ENCODE measurements at regions not wholly inside any gene's neighbourhood (a gene's known extent, or its start where the extent isn't known, plus 50 kb on each side); places are given as distances from the start of the nearest gene placed in this dataset.

DNA sequence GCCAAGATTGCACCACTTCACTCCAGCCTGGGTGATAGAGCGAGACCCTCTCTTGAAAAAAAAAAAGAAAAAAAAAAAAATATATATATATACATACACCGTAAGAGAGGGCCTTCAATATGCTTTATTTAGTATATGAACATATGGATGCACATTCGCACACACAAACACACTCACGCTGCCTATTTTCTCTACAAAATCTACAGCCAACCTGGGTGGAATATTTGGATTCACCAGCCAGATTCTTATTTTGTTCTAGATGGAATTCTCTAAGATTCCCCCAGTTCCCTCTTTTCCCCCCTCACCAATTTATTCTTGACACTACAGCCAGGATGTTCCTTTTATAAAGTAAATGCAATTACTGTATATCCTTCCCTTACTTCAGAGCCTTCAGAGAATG lies 131.6 kb downstream of the TM2D1 start:
- H3K27me3 Mint-ChIP-seq (ENCODE audit: low read depth) = no peaks in the 10 kb centered on the region
- TF ChIP-seq, protein P1, sequence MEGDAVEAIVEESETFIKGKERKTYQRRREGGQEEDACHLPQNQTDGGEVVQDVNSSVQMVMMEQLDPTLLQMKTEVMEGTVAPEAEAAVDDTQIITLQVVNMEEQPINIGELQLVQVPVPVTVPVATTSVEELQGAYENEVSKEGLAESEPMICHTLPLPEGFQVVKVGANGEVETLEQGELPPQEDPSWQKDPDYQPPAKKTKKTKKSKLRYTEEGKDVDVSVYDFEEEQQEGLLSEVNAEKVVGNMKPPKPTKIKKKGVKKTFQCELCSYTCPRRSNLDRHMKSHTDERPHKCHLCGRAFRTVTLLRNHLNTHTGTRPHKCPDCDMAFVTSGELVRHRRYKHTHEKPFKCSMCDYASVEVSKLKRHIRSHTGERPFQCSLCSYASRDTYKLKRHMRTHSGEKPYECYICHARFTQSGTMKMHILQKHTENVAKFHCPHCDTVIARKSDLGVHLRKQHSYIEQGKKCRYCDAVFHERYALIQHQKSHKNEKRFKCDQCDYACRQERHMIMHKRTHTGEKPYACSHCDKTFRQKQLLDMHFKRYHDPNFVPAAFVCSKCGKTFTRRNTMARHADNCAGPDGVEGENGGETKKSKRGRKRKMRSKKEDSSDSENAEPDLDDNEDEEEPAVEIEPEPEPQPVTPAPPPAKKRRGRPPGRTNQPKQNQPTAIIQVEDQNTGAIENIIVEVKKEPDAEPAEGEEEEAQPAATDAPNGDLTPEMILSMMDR (IDR thresholded peaks at IDR 0.05; ENCODE audit: unreplicated experiment) = no peak

DNA sequence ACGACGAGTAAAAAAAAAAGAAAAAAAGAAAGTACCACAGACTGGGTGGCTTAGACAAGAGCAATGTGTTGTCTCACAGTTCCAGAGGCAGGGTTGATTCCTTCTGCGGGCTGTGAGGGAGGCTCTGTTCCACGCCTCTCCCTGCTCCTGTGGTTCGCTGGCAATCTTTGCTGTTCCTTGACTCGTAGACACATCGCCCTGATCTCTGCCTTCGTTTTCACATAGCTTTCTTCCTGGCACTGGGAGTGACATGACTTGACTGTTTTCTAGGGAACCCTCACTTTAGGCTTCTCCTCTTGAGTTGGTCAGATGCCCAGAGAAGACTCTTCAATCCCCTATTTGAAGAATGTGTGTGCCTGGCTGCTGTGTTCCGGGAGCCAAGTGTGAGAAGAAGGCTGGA lies 133.6 kb downstream of the TM2D1 start:
- no peaks in the 10 kb centered on the region for H3K27me3 Mint-ChIP-seq (ENCODE audit: low read depth)

More for the DNA sequence above, 131.6 kb downstream of the TM2D1 start:
- peaks cover 5% of the 10 kb centered on the region for H3K9me3 Mint-ChIP-seq
- no peak overlapping the region for H3K27ac Mint-ChIP-seq
- DNase-seq (ENCODE audit: low spot score in 2 of 2, unreplicated experiment in 2 of 2) = no peak
- H3K36me3 Mint-ChIP-seq = peaks cover 8% of the 10 kb centered on the region
- H3K4me3 Mint-ChIP-seq = no peak overlapping the region
- H3K4me1 Mint-ChIP-seq = peaks cover 18% of the 10 kb centered on the region

DNA sequence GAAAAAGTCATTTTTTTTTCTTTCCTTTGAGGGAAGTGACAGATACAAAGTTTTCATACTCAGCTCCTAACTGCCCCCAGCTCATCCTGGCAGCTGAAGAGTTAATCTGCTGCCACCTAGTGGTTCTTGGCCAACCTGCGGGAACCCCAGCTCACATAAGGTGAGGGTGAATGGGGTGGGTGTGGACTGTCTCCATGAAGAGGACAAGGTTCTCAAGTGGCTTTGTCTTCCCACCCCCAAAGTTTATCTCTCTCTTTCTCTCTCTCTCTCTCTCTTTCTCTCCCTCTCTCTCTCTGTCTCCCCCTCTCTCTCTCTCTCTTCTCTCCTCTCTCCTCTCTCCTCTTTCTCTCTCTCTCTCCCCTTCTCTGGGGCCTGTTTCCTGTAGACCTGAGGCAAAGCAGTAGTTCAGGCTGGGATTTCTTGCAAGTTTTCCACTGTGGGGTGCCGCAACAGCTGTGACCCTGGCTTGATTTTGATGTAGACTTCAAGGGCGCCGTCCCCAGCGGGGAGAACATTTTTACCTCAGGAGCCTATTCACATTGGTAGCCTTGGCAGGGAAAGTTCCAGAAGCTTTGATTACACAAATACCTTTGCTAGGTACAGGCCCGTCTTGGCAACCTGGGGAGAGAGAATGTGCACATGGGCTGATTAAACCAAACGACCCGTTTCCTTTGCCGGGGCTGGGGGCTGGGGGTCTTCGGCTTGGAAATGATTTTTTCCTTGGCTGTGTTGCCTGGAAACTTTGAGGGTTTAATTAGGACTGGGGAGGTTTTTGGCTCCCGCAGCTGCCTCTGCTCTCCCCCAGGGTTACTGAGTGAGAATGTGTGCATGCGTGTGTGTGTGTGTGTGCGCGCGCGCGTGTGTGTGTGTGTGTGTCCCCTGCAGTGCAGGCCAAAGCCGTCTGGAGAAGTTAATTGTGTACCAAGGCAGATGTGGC lies 135.9 kb downstream of the TM2D1 start:
- peak; percentile 22 to 69 for DNase-seq (ENCODE audit: low spot score in 2 of 2, unreplicated experiment in 2 of 2)
- H3K9me3 Mint-ChIP-seq = peaks cover 4% of the 10 kb centered on the region
- TF ChIP-seq, protein P1 (IDR thresholded peaks at IDR 0.05; ENCODE audit: unreplicated experiment) = peak; percentile 69
- H3K27ac Mint-ChIP-seq = peak overlapping the region; percentile 18
- H3K4me3 Mint-ChIP-seq = no peak overlapping the region
- peaks cover 21% of the 10 kb centered on the region for H3K4me1 Mint-ChIP-seq
- no peaks in the 10 kb centered on the region for H3K27me3 Mint-ChIP-seq (ENCODE audit: low read depth)
- no peaks in the 10 kb centered on the region for H3K36me3 Mint-ChIP-seq

More for the DNA sequence above, 133.6 kb downstream of the TM2D1 start:
- Mint-ChIP-seq H3K9me3 (peaks cover 4% of the 10 kb centered on the region), H3K36me3 (no peaks in the 10 kb centered on the region), H3K4me1 (peaks cover 22% of the 10 kb centered on the region), H3K4me3 (no peak overlapping the region), H3K27ac (peak overlapping the region; percentile 2)
- TF ChIP-seq, protein P1 (IDR thresholded peaks at IDR 0.05; ENCODE audit: unreplicated experiment) = no peak
- DNase-seq (ENCODE audit: low spot score in 2 of 2, unreplicated experiment in 2 of 2) = no peak

DNA sequence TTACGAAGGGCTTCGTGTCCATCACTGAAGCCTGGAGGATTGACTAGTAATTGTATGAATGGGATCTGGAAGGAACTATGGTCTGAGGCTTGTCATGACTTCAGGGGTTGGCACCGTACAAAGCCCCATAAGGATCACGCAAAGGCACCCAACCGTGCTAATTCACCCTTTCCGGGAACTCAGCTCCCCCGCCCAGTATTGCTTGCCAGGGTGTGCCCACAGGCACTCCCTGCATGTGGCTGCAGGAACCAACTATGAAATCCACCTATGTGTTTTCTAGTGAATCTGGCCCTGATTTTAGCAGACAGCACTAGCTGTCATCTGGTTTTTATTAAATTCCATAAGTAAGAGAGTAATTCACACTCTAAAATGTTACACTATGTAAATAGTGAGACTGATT lies 139.2 kb downstream of the TM2D1 start:
- peaks cover 20% of the 10 kb centered on the region for H3K4me1 Mint-ChIP-seq
- no peaks in the 10 kb centered on the region for H3K36me3 Mint-ChIP-seq

DNA sequence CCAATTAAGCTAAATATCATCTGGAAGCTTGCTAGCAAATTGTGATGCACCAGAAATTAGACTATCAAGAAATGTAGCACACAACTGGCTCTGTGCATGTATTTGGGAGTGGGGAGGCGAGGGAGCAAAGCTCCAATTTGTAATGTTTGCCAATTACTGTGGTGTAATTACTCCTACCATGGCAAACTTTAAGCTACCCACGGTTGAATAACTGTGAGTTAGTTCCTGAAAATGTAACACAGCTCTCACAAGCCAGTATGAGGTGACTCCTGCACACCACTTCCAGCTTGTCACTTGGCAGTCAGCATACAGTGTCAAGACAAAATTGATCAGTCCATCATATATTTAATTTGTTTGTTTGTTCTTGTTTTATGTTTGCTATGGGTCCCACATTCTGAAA lies 141.2 kb downstream of the TM2D1 start:
- no peaks in the 10 kb centered on the region for H3K27me3 Mint-ChIP-seq (ENCODE audit: low read depth)
- H3K4me1 Mint-ChIP-seq = peaks cover 20% of the 10 kb centered on the region
- no peaks in the 10 kb centered on the region for H3K36me3 Mint-ChIP-seq
- no peaks in the 10 kb centered on the region for H3K9me3 Mint-ChIP-seq
- DNase-seq (ENCODE audit: low spot score in 2 of 2, unreplicated experiment in 2 of 2) = no peak
- no peak overlapping the region for H3K27ac Mint-ChIP-seq
- TF ChIP-seq, protein P1 (IDR thresholded peaks at IDR 0.05; ENCODE audit: unreplicated experiment) = no peak
- H3K4me3 Mint-ChIP-seq = no peak overlapping the region

More for the DNA sequence above, 139.2 kb downstream of the TM2D1 start:
- TF ChIP-seq, protein P1 (IDR thresholded peaks at IDR 0.05; ENCODE audit: unreplicated experiment) = no peak
- Mint-ChIP-seq H3K27me3 (ENCODE audit: low read depth) (no peaks in the 10 kb centered on the region), H3K9me3 (peaks cover under 1% of the 10 kb centered on the region), H3K27ac (no peak overlapping the region), H3K4me3 (no peak overlapping the region)
- DNase-seq (ENCODE audit: low spot score in 2 of 2, unreplicated experiment in 2 of 2) = no peak

Measured in mesothelial cell of epicardium (in vitro differentiated cells).